Upper lobe of left lung (tissue), 6 donors: ENCODE measurements at regions not wholly inside any gene's neighbourhood (a gene's known extent, or its start where the extent isn't known, plus 50 kb on each side); places are given as distances from the start of the nearest gene placed in this dataset.

Experiments
- ATAC-seq, 2 donors: fragments of 200-7000 bp; cut with Tn5 transposase; one replicate each; pipeline ENCODE4 v1.9.1; 2022; ENCODE audit warnings: mild to moderate bottlenecking in 2 of 2, moderate library complexity in 2 of 2; ENCODE audit not compliant: low FRiP score in 2 of 2
- DNase-seq, 2 donors: peaks; one replicate each; pipeline ENCODE4 v3.0.0-alpha.2; 2019 to 2020
- H3K27ac ChIP-seq, 4 donors: fragments of 200-600 bp; sonication (generic); one replicate each; pipeline ENCODE4 v1.5.1; 2016 to 2019
- H3K27me3 ChIP-seq, 4 donors: fragments of 200-600 bp; sonication (generic); one replicate each; pipeline ENCODE4 v1.5.1; 2017 to 2019
- H3K36me3 ChIP-seq, 4 donors: fragments of 200-600 bp; sonication (generic); one replicate each; pipeline ENCODE4 v1.5.1; 2016 to 2019
- H3K4me1 ChIP-seq, 4 donors: fragments of 200-600 bp; sonication (generic); one replicate each; pipeline ENCODE4 v1.5.1; 2018 to 2019
- H3K4me3 ChIP-seq, 4 donors: fragments of 200-600 bp; sonication (generic); one replicate each; pipeline ENCODE4 v1.5.1; 2017 to 2019; ENCODE audit warnings: mild to moderate bottlenecking in 2 of 4, moderate library complexity in 1 of 4
- H3K9me3 ChIP-seq, 4 donors: fragments of 200-600 bp; sonication (generic); one replicate each; pipeline ENCODE4 v1.5.1; 2018 to 2019
- CTCF ChIP-seq, 6 experiments: fragments of 450-650 bp in 4 of 6; fragments of 200-600 bp in 2 of 6; sonication (generic) in 2 of 6; IDR thresholded peaks; one replicate each; pipeline ENCODE4 v1.5.1; 2016 to 2019; ENCODE audit warnings: antibody characterized with exemption in 6 of 6
- EP300 ChIP-seq, 4 donors: sonication (generic); formaldehyde crosslinking; IDR thresholded peaks; one replicate each; pipeline ENCODE4 v1.5.1; 2017; ENCODE audit warnings: antibody characterized with exemption in 4 of 4, control low read depth in 2 of 4
- POLR2A ChIP-seq, 4 donors: fragments of 450-650 bp; IDR thresholded peaks; one replicate each; pipeline ENCODE4 v1.5.1; 2016 to 2017; ENCODE audit warnings: antibody characterized with exemption in 4 of 4, mild to moderate bottlenecking in 2 of 4
- POLR2AphosphoS5 ChIP-seq, 2 donors: sonication (generic); formaldehyde crosslinking; IDR thresholded peaks; one replicate each; pipeline ENCODE4 v1.5.1; 2017; ENCODE audit warnings: antibody characterized with exemption in 2 of 2
- WGBS, 2 donors: methylation state at CpG; one replicate each; pipeline ENCODE4 v1.1.5; 2017 to 2018; 5-methylcytosine and 5-hydroxymethylcytosine counted together
- donor health status: DM: no; HTN: no; CAD: no; lungs with moderate emphysema.
- donor health status: DM: no; HTN: yes; CAD: no; lungs with severe emphysema.

- Histone ChIP-seq H3K27ac (no peak overlapping the region), H3K4me1 (no peaks in the 10 kb centered on the region), H3K36me3 (no peaks in the 10 kb centered on the region), H3K27me3 (no peaks in the 10 kb centered on the region), H3K4me3 (no peak overlapping the region), H3K9me3 (no peaks in the 10 kb centered on the region)
- DNase-seq, result no peak
- TF ChIP-seq POLR2AphosphoS5 (IDR thresholded peaks at IDR 0.05) (no peak), EP300 (IDR thresholded peaks at IDR 0.05) (no peak), POLR2A (IDR thresholded peaks at IDR 0.05) (no peak), CTCF (IDR thresholded peaks at IDR 0.05) (no peak)
- WGBS, 2 donors, result 98 to 100% methylated on average over 1 of the region's 1 CpG
- ATAC-seq, result no peak
Observed at GRCh38 chr7:110210941-110211608, 879.9 kb upstream of the LRRN3 start.

- TF ChIP-seq EP300 (IDR thresholded peaks at IDR 0.05) (no peak), POLR2A (IDR thresholded peaks at IDR 0.05) (no peak), CTCF (IDR thresholded peaks at IDR 0.05) (no peak), POLR2AphosphoS5 (IDR thresholded peaks at IDR 0.05) (no peak)
- H3K27me3 ChIP-seq, result no peaks in the 10 kb centered on the region
- no peaks in the 10 kb centered on the region for H3K9me3 ChIP-seq
- no peak overlapping the region for H3K4me3 ChIP-seq
- H3K27ac ChIP-seq, result no peak overlapping the region
- ATAC-seq (no peak), DNase-seq (no peak)
- no peaks in the 10 kb centered on the region for H3K36me3 ChIP-seq
- no peaks in the 10 kb centered on the region for H3K4me1 ChIP-seq
Observed at GRCh38 chr7:110224643-110225042, 866.3 kb upstream of the LRRN3 start.

- WGBS, 2 donors, result 76 to 86% methylated on average over 1 of the region's 1 CpG
- no peak overlapping the region for H3K27ac ChIP-seq
- DNase-seq (no peak), ATAC-seq (no peak)
- no peak overlapping the region for H3K4me3 ChIP-seq
- no peaks in the 10 kb centered on the region for H3K36me3 ChIP-seq
- H3K27me3 ChIP-seq, result no peaks in the 10 kb centered on the region
- TF ChIP-seq POLR2A (IDR thresholded peaks at IDR 0.05), result no peak
- TF ChIP-seq POLR2AphosphoS5 (IDR thresholded peaks at IDR 0.05), result no peak
- no peak for TF ChIP-seq CTCF (IDR thresholded peaks at IDR 0.05)
- no peak for TF ChIP-seq EP300 (IDR thresholded peaks at IDR 0.05)
- H3K4me1 ChIP-seq, result no peaks in the 10 kb centered on the region
- no peaks in the 10 kb centered on the region for H3K9me3 ChIP-seq
Observed at GRCh38 chr7:110246118-110246517, 844.8 kb upstream of the LRRN3 start.

GRCh38 chr7:110253093-110253492, 837.8 kb upstream of the LRRN3 start:
- no peak for TF ChIP-seq CTCF (IDR thresholded peaks at IDR 0.05)
- no peak for TF ChIP-seq POLR2A (IDR thresholded peaks at IDR 0.05)
- TF ChIP-seq EP300 (IDR thresholded peaks at IDR 0.05), result no peak
- no peak for TF ChIP-seq POLR2AphosphoS5 (IDR thresholded peaks at IDR 0.05)
- WGBS, 2 donors, result 70 to 78% methylated on average over 4 of the region's 4 CpGs
- Histone ChIP-seq H3K9me3 (no peaks in the 10 kb centered on the region), H3K27ac (no peak overlapping the region), H3K4me3 (no peak overlapping the region), H3K27me3 (no peaks in the 10 kb centered on the region), H3K4me1 (no peaks in the 10 kb centered on the region), H3K36me3 (no peaks in the 10 kb centered on the region)
- DNase-seq, result no peak
- no peak for ATAC-seq

GRCh38 chr7:110257673-110258072, 833.3 kb upstream of the LRRN3 start:
- TF ChIP-seq POLR2A (IDR thresholded peaks at IDR 0.05) (no peak), EP300 (IDR thresholded peaks at IDR 0.05) (no peak), POLR2AphosphoS5 (IDR thresholded peaks at IDR 0.05) (no peak), CTCF (IDR thresholded peaks at IDR 0.05) (no peak)
- Histone ChIP-seq H3K36me3 (no peaks in the 10 kb centered on the region), H3K9me3 (no peaks in the 10 kb centered on the region), H3K27me3 (no peaks in the 10 kb centered on the region), H3K4me1 (no peaks in the 10 kb centered on the region), H3K4me3 (no peak overlapping the region), H3K27ac (no peak overlapping the region)
- ATAC-seq, result no peak
- WGBS, 2 donors, result 86 to 92% methylated on average over 3 of the region's 3 CpGs
- DNase-seq, result no peak
